ENCODE measurements at regions not wholly inside any gene's neighbourhood (a gene's known extent, or its start where the extent isn't known, plus 50 kb on each side); places are given as distances from the start of the nearest gene placed in this dataset.

DNA sequence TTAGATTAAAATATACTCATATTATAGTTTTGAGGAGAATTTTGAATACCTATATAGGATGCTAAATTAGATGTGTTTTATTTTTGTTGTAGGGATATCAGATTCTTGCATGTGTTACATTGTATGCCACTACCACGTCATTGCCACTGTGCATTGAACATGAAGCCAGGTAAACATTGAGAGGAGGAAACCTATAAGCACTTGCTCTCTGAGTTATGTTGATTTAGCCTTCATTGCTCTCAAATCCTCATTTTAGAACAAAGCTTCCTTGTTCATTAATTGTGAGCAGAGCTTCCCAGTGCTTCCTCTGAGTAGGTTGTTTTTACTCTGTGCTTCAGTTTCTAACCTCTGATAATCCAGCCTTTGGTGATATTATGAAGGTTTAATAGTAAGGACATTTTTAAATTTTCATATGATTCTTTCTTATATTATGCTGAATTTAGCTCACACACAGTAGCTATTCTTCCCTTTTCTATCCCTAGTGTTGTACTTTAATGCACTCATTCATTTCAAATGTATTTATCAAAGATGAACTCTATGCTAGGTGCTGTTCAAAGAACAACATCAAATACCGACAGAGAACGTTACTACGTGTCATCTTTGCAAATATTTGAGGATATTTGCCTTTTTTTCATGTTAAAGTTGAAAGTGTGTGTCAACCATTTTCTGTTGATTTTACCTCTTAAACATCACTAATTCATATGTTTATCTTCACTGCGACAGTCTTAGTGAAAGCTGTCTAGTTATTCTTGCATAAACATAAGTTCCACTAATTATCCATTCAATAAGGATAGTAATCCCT, 1448.0 kb upstream of the MIR17HG start:
- TF ChIP-seq POLR2A (IDR thresholded peaks at IDR 0.05) (no peak), POLR2AphosphoS5 (IDR thresholded peaks at IDR 0.05) (no peak), EP300 (IDR thresholded peaks at IDR 0.05) (no peak)
- TF ChIP-seq, protein P1, sequence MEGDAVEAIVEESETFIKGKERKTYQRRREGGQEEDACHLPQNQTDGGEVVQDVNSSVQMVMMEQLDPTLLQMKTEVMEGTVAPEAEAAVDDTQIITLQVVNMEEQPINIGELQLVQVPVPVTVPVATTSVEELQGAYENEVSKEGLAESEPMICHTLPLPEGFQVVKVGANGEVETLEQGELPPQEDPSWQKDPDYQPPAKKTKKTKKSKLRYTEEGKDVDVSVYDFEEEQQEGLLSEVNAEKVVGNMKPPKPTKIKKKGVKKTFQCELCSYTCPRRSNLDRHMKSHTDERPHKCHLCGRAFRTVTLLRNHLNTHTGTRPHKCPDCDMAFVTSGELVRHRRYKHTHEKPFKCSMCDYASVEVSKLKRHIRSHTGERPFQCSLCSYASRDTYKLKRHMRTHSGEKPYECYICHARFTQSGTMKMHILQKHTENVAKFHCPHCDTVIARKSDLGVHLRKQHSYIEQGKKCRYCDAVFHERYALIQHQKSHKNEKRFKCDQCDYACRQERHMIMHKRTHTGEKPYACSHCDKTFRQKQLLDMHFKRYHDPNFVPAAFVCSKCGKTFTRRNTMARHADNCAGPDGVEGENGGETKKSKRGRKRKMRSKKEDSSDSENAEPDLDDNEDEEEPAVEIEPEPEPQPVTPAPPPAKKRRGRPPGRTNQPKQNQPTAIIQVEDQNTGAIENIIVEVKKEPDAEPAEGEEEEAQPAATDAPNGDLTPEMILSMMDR (IDR thresholded peaks at IDR 0.05): no peak

All from gastroesophageal sphincter (tissue), 3 donors.